ENCODE measurements at regions not wholly inside any gene's neighbourhood (a gene's known extent, or its start where the extent isn't known, plus 50 kb on each side); places are given as distances from the start of the nearest gene placed in this dataset.

DNA sequence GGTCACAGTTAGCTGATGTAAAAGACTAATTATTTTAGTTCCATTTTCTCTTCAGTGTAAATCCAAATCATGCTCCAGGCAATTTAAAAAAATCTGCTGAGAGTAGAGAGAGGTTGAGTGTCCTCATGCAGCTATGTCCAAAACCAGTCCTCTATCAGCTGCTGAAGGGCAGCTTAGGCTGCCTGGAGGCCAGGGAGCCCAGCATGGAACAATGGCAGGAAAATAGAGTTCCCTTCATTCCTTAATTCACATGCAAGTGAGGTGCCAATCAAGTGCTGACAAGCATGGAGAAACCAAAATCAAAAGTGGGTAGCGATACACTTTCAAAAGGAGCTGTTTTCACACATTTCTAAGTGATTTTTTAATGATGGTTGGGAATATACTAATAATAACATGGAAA is 78.3 kb upstream of the POU5F2 start (continued):
- TF ChIP-seq, protein P1, sequence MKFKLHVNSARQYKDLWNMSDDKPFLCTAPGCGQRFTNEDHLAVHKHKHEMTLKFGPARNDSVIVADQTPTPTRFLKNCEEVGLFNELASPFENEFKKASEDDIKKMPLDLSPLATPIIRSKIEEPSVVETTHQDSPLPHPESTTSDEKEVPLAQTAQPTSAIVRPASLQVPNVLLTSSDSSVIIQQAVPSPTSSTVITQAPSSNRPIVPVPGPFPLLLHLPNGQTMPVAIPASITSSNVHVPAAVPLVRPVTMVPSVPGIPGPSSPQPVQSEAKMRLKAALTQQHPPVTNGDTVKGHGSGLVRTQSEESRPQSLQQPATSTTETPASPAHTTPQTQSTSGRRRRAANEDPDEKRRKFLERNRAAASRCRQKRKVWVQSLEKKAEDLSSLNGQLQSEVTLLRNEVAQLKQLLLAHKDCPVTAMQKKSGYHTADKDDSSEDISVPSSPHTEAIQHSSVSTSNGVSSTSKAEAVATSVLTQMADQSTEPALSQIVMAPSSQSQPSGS (IDR thresholded peaks at IDR 0.05; ENCODE audit: low read length) = no peak
- TF ChIP-seq, protein P2, sequence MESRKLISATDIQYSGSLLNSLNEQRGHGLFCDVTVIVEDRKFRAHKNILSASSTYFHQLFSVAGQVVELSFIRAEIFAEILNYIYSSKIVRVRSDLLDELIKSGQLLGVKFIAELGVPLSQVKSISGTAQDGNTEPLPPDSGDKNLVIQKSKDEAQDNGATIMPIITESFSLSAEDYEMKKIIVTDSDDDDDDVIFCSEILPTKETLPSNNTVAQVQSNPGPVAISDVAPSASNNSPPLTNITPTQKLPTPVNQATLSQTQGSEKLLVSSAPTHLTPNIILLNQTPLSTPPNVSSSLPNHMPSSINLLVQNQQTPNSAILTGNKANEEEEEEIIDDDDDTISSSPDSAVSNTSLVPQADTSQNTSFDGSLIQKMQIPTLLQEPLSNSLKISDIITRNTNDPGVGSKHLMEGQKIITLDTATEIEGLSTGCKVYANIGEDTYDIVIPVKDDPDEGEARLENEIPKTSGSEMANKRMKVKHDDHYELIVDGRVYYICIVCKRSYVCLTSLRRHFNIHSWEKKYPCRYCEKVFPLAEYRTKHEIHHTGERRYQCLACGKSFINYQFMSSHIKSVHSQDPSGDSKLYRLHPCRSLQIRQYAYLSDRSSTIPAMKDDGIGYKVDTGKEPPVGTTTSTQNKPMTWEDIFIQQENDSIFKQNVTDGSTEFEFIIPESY (IDR thresholded peaks at IDR 0.05) = no peak
- TF ChIP-seq ZNF24 (IDR thresholded peaks at IDR 0.05) = no peak

DNA sequence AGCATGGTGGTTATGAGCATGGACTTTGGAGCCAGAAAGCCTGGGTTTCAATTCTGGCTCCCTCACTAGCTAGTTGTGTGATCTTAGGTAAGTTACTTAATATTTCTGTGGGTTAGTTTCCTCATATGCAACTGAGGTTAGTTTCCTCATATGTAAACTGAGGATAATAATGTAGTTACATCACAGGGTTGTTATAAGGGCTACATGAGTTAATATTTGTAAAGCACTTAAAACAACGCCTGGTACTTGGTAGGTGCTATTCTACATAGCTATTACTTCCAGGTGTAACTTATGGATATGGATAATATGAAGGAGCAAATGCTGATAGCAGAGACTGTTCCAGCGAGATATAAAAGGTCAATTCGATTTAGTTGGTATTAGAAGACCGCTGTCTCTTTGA is 69.4 kb upstream of the POU5F2 start:
- WGBS (ENCODE audit: insufficient coverage, insufficient replicate concordance, low lambda C conversion rate, missing lambda C conversion rate) = 99% methylated on average over 4 of the region's 4 CpGs
- in situ Hi-C loops (cut with MboI) = no loop called here
- POLR2A ChIA-PET = no interaction called here
- Histone ChIP-seq H4K20me1 (ENCODE audit: control insufficient read depth, insufficient read depth) (no peaks in the 10 kb centered on the region), H3K9me3 (replicated peaks; ENCODE audit: control insufficient read depth, insufficient read depth, low read length) (no peaks in the 10 kb centered on the region), H3K4me3 (no peak overlapping the region), H3K4me1 (ENCODE audit: control insufficient read depth, insufficient read depth, low read length) (no peaks in the 10 kb centered on the region), H3K79me2 (ENCODE audit: control insufficient read depth, insufficient read depth, low read length) (no peaks in the 10 kb centered on the region), H3K36me3 (ENCODE audit: control insufficient read depth in 2 of 2, insufficient read depth in 2 of 2, low read length in 1 of 2) (no peaks in the 10 kb centered on the region), H2AFZ (ENCODE audit: control insufficient read depth, low read depth, low read length) (no peak overlapping the region), H3K27me3 (replicated peaks in 1 of 2; ENCODE audit: control insufficient read depth in 2 of 2, insufficient read depth in 2 of 2, low read length in 1 of 2) (no peaks in the 10 kb centered on the region), H3K27ac (ENCODE audit: control insufficient read depth, insufficient read depth) (no peak overlapping the region), H3K4me2 (ENCODE audit: control insufficient read depth, insufficient read depth) (no peak overlapping the region), H3K9ac (ENCODE audit: control insufficient read depth, insufficient read depth, low read length) (no peak overlapping the region)
- ATAC-seq (no peak), DNase-seq (ENCODE audit: low read depth, low spot score) (no peak), FAIRE-seq (no peak)
- intact Hi-C loops (cut with micrococcal nuclease; ENCODE audit: unreplicated experiment) = no loop called here
- SMC1A ChIA-PET (ENCODE audit: uncharacterized antibody, unreplicated experiment) = interaction anchor here (2.7 kb wide), 1 partner anchor 10 kb away, joined by 15 read pairs; no protein-coding TSS in a partner anchor
- no TSS peak for BruUV-seq (replicated peaks)
- CTCF ChIA-PET = interaction anchor here (2.6 kb wide), 1 partner anchor 10 kb away, joined by 13 read pairs; no protein-coding TSS in a partner anchor
- RAD21 ChIA-PET (ENCODE audit: unreplicated experiment) = interaction anchor here (1.1 to 1.2 kb wide), 2 partner anchors 9 to 10 kb away, joined by 3 to 7 read pairs; no protein-coding TSS in a partner anchor
- TF ChIP-seq SRF (IDR thresholded peaks at IDR 0.05; ENCODE audit: low read depth in 2 of 2, low read length in 2 of 2) (no peak), RCOR1 (conservative IDR thresholded peaks at IDR 0.05; ENCODE audit: low read depth, low read length) (no peak), ASH2L (IDR thresholded peaks at IDR 0.05; ENCODE audit: borderline replicate concordance, low read depth) (no peak), RUNX3 (IDR thresholded peaks at IDR 0.05; ENCODE audit: low read length) (no peak), NFXL1 (IDR thresholded peaks at IDR 0.05; ENCODE audit: borderline replicate concordance) (no peak), ETV6 (conservative IDR thresholded peaks at IDR 0.05 in 1 of 2, IDR thresholded peaks at IDR 0.05 in 1 of 2; ENCODE audit: borderline replicate concordance in 1 of 2, low read depth in 1 of 2) (no peak), KLF5 (IDR thresholded peaks at IDR 0.05; ENCODE audit: partially characterized antibody) (no peak), BHLHE40 (IDR thresholded peaks at IDR 0.05; ENCODE audit: borderline replicate concordance in 1 of 2, low read depth in 2 of 2, low read length in 1 of 2) (no peak), MXI1 (IDR thresholded peaks at IDR 0.05; ENCODE audit: low read depth, low read length) (no peak), GABPA (IDR thresholded peaks at IDR 0.05; ENCODE audit: low read depth) (no peak)
- TF ChIP-seq, protein P3, sequence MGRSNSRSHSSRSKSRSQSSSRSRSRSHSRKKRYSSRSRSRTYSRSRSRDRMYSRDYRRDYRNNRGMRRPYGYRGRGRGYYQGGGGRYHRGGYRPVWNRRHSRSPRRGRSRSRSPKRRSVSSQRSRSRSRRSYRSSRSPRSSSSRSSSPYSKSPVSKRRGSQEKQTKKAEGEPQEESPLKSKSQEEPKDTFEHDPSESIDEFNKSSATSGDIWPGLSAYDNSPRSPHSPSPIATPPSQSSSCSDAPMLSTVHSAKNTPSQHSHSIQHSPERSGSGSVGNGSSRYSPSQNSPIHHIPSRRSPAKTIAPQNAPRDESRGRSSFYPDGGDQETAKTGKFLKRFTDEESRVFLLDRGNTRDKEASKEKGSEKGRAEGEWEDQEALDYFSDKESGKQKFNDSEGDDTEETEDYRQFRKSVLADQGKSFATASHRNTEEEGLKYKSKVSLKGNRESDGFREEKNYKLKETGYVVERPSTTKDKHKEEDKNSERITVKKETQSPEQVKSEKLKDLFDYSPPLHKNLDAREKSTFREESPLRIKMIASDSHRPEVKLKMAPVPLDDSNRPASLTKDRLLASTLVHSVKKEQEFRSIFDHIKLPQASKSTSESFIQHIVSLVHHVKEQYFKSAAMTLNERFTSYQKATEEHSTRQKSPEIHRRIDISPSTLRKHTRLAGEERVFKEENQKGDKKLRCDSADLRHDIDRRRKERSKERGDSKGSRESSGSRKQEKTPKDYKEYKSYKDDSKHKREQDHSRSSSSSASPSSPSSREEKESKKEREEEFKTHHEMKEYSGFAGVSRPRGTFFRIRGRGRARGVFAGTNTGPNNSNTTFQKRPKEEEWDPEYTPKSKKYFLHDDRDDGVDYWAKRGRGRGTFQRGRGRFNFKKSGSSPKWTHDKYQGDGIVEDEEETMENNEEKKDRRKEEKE (IDR thresholded peaks at IDR 0.05) = no peak
- TF ChIP-seq, protein P4, sequence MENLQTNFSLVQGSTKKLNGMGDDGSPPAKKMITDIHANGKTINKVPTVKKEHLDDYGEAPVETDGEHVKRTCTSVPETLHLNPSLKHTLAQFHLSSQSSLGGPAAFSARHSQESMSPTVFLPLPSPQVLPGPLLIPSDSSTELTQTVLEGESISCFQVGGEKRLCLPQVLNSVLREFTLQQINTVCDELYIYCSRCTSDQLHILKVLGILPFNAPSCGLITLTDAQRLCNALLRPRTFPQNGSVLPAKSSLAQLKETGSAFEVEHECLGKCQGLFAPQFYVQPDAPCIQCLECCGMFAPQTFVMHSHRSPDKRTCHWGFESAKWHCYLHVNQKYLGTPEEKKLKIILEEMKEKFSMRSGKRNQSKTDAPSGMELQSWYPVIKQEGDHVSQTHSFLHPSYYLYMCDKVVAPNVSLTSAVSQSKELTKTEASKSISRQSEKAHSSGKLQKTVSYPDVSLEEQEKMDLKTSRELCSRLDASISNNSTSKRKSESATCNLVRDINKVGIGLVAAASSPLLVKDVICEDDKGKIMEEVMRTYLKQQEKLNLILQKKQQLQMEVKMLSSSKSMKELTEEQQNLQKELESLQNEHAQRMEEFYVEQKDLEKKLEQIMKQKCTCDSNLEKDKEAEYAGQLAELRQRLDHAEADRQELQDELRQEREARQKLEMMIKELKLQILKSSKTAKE (IDR thresholded peaks at IDR 0.05; ENCODE audit: low read depth, poor library complexity, severe bottlenecking) = no peak

All from GM12878 (cell line).